GM18505 (cell line): ENCODE measurements at regions not wholly inside any gene's neighbourhood (a gene's known extent, or its start where the extent isn't known, plus 50 kb on each side); places are given as distances from the start of the nearest gene placed in this dataset.

Source experiments
- ATAC-seq: cut with Tn5 transposase; IDR thresholded peaks from one replicate; pipeline ENCODE4 v1.9.1; 2021; ENCODE audit not compliant: unreplicated experiment
- POLR2A ChIP-seq: IDR thresholded peaks from 4 replicates; pipeline ENCODE4 v1.6.1; 2011; ENCODE audit warnings: borderline replicate concordance; ENCODE audit not compliant: insufficient read depth, insufficient read length; ENCODE audit errors: extremely low read depth

DNA sequence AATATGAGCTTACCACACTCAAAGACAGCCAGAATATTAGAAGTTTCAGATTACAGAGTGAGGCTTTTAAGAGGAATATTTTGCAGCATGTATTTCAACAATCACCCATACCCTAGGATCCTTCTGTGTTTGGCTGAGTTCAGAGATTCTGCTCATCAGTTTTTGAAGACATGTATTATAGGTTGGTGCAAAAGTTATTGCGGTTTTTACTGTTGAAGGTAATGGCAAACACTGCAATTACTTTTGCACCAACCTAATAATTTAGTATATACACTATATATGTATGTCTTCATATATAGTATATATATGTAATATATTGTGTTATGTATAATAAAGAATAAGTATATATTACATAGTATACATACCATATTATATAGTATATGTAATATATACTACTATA is 435.1 kb downstream of the IRS2 start:
- ATAC-seq, result no peak
- TF ChIP-seq POLR2A, result no peak

DNA sequence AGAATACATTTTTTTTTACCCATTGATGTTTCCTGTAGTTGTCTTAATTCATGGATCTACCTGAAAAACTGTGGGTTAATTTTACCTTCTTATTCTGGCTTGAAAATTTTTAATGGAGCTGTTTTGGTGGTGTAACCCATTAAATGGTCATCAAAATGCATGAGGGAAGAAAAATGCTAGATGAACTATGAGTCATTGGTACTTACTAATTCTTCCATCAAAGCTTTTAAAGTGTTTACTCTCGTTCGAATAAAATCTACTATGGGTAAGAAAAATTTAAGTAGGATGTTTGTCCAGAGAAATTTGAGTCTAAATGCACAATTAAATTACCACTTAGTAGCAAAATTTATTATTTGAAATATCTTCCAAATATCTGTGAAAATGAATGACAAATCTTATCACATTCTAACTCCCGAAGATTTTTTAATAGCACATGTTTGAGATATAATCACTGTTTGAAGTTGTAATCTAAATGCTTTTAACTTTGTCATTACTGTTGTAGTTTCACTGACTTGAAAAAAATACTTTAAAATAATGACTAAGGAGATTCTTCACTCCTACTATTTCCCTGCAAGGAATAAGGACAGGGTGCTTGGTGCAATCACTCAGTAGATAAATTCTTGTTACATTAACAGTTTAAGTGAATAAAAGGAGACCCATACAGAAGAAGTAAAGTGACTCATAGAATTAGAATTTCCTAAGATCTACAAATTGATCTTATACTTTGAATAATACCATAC is 437.7 kb downstream of the IRS2 start:
- no peak for TF ChIP-seq POLR2A
- no peak for ATAC-seq

DNA sequence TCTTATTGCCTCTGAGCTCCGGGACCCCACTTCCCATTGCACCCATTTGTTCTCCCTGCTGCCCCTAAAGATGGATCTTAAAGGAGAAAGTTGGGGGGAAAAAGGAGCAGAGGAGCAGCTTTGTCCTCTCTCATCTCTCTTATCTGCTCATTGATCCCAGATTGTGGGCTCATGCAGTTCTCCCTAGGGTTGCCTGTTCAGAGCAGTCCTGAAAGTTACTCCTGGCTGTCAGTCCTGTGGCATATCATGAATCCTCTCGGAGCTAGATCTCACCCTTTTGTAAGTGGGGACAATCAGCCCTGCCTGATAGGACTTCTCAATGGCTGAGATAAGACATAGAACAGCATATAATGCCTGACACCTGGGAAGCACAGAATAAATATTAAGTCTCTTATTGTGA is 440.3 kb downstream of the IRS2 start:
- TF ChIP-seq POLR2A, result no peak
- no peak for ATAC-seq

DNA sequence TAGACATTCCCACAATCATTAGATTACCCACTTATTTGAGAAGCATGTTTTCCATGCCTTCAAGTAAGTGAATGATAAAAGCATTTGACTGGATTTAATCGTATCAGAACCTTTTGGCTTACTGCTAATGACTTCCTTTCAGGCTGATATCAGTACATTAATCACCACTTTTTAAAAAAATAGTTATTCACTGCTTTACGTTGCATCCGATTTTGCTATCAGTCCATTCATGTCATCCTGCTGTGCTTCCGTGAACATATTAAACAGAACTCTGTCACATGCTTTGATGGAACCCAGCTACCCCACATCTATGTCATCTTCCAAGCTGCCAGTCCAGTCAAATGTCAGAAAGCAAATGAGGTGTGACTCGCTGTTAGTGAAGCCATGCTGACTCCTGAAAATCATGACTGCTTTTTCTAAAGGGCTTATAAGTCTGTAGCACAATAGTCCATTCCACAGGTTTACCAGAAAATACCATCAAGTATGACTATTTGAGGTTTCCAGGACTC is 440.9 kb downstream of the IRS2 start:
- ATAC-seq, result no peak
- TF ChIP-seq POLR2A, result no peak

DNA sequence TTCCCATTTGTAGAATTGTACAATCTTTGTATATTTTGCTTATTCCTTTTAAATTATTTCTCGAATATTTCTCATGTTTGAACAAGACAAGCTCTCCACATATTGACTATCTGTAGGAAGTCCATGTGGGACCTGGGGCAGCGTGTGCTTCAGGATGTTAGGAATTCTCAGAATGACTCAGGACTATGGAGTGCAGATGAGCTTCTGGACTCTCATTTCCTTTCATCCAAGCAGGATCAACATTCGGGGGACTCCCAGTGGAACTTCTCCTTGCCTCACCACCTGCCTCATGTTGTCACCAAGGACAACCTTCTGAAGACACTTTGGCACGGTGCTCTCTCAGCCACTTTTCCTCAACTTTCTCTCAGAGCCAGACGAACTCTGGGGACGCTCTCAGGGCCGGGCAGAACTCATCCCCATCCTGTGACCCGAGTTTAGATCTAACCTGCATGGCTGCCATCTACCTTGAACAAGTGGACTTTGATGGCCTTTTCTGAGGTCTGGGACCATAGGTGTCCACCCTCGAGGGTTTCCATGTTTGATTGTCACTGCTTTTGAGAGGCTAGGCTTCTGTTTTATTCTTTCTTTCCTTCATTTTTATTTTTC is 441.7 kb downstream of the IRS2 start:
- no peak for TF ChIP-seq POLR2A
- no peak for ATAC-seq

DNA sequence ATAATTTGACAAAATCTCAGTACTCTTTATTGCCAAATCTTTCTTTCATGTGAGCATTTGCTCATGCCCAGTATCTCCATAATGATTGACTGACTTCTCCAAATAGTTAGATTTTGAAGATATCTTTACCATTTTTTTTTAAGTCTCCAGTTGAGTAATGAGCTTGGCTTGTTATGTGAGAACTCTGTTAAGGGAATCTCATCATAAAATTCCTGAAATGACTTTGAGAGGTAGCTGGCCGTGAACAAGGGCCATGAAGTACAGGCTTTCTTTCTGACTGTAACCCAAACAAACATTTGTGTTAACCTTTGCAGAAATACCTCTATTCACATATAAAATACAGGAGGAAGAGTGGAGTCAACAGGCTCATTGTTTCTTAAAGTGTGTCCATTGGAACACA is 449.7 kb downstream of the IRS2 start:
- TF ChIP-seq POLR2A, result no peak
- ATAC-seq, result no peak

DNA sequence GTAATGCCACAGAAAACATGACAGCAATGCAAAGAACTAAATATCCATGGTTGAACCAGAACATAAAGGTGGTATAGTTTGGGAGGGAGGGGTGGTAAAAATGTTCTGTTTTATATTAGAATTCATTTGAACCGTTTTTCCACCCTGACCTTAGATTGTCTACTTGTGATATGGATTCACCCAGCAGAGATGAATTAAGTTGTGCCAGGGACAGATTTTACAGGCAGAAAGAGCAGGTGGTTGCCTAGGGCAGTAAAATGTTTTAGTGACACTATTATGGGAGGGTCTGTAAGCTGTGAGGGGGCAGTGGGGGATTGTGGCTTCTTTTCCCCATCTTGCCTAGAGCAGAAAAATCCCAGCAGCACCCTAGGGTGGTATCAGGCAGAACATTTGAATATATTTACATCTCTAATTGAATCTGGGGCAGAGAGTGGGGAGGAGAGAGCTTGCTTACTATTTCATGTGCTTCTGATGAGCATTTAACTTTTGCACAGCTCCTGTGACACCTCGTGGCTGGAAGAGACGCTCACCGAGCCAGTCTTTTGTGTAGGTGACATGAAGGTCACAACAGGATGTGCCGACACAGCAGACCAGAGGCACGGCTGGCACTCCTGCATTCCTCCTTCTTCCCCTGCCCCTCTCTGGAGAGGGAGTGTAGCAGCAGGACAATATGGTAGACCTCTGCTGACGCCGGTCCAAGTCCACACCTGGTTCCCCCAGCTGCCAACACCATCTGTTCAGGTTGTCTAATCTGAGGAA is 452.3 kb downstream of the IRS2 start:
- ATAC-seq, result no peak
- no peak for TF ChIP-seq POLR2A

DNA sequence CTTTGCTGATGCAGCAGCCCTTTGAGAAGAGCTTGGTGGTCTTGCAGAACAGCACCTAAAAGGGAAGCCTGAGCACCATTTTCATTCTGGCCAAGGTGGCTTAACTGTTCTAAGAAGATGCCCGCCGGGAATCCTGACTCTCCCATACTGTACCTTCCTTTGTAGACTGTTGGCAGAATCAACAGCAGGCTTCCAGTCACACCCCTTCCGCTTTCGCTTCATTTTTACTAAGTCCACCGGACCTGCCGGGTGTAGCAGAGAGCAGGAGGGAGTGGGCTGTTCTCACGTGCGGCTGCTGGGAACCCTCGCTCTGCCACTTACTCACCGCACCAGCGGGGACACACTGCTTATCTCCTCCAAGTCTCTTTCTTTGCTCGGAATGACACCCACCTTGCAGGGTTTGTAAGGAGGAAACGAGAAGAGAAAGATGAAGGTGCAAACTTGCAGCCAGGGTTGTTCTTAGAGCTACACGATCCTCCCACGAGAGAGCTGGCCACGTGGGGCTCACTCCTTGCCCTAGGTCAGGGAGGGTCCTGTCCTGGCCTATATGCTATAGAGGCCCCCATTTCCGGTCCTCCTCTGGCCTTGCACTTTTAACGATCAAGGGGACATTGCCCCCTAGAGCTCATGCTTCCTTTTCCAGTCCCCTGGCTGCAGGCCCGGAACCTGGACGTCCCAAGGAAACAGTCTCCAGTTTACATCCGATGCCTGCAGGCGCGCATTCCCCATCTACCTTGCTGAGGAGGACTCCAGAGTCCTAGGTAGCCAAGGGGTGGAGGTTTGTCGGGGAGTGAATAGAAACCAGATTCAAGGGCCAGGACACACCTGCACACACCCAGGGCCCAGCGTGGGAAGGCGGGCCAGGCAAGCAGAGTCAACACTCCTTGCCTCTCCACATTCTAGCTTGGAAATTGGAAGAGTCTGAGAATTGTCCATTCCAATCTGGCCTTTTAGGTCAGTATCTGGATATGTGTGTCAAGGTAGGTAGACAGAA is 453.6 kb downstream of the IRS2 start:
- TF ChIP-seq POLR2A, result no peak
- no peak for ATAC-seq

DNA sequence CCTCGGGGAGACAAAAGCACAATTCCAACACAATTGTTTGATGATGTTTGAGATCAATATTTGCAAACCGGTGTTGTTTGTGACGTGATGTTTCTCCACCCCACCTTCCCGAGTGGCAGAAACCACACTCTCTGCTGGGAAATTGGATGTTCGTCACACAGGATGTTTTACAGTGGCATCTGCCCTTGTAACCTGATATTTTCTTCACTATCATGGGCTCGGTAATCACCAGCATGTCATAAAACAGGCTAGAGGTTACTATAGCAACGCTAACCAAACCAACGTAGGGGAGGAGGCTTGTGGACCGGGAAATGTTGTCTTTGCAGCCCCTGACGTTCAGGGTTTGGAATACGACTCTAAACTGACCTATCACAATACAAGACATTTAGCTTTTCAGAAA is 454.5 kb downstream of the IRS2 start:
- no peak for TF ChIP-seq POLR2A
- ATAC-seq, result no peak

DNA sequence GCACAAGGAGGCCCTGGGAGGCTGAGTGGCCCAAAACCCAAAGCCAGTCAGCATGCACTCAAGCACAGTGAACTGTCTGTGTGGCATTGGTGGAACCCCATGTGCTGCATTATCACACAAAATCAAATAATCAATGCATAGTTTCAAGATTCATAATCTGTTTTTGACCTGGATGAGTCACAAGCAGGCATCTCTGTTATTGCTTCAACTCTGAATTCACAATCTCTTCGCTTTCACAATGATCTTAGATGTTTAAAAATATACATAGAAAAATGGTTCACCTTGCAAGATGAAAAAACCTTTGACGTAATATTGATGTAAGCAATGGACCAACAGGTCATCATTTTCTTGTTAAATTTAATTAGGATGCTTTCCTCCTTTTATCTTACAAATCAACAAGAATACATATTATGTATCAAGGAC is 455.4 kb downstream of the IRS2 start:
- TF ChIP-seq POLR2A, result no peak
- no peak for ATAC-seq

DNA sequence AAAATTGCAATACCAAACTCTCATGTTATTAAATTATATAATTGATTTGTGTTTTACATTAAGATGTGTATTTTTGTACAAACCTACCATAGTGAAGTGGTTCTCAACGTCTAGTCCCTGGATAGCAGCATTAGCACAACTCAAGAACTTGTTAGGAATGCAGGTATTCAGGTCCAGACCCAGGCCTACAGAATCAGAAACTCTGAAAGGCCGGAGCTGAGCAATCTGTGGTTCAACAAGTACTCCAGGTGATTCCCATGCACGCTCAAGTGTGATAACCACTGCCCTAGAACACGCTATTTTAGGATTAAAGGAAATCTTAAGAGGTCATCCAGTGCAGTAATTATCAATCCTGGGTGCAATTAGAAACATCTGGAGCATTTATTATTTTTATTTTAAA is 456.3 kb downstream of the IRS2 start:
- ATAC-seq, result no peak
- TF ChIP-seq POLR2A, result no peak

DNA sequence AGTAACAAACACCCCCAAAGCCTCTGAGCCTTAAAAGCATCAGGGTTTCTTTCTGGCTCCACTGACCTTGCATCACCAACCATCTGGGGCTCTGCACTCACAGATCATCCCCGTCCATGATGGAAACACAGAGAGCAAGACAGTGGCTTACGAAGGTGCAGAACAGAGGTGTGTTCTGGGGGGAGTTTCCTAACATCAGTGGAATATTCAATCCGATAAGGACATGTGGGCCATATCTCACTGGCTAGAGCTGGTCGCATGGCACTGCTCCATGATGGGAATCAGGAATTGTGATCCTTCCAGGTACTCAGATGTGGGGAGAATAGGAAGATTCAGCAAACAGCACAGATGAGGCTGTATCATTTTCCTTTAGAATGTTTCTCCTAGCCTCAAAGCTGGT is 457.2 kb downstream of the IRS2 start:
- no peak for ATAC-seq

DNA sequence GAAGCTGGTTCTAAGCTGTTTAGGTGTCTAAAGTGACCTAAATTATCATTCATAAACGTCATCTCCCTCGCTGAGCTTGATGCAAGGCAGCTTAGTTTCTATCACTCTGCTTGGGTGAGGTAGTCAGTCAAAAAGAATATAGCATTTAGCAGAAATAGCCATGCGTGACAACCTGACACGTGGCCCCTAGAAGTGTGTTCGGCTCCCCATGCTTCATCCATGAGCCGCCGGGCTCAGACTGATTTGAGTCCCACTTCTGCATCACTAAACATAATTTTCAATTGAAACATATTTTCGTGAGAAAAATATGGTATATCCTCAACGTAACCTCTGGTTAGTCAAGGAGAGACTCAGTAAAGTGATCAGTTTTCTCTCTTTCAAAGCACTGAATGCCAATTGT is 459.8 kb downstream of the IRS2 start:
- no peak for ATAC-seq
- TF ChIP-seq POLR2A, result no peak

More for the DNA sequence above, 457.2 kb downstream of the IRS2 start:
- no peak for TF ChIP-seq POLR2A
